Brain microvascular endothelial cell (primary cell): ENCODE measurements at regions not wholly inside any gene's neighbourhood (a gene's known extent, or its start where the extent isn't known, plus 50 kb on each side); places are given as distances from the start of the nearest gene placed in this dataset.
"Not testable (repeated sequence)": the region's sequence is repeated elsewhere in the genome, so short reads cannot be mapped to it uniquely, and the experiment has no call there.

ENCODE experiments used
- DNase-seq: peaks from one replicate; pipeline ENCODE4 v3.0.0-alpha.2; 2020
- H3K27ac ChIP-seq: fragments of 250-450 bp; sonication (Bioruptor Pico); 2 replicates; pipeline ENCODE4 v1.5.1; 2020; ENCODE audit warnings: mild to moderate bottlenecking, moderate library complexity
- H3K27me3 ChIP-seq: fragments of 250-450 bp; sonication (Bioruptor Pico); replicated peaks from 2 replicates; pipeline ENCODE4 v1.5.1; 2020; ENCODE audit warnings: mild to moderate bottlenecking
- H3K36me3 ChIP-seq: fragments of 250-450 bp; sonication (Bioruptor Pico); replicated peaks from 2 replicates; pipeline ENCODE4 v1.5.1; 2020; ENCODE audit warnings: mild to moderate bottlenecking
- H3K4me3 ChIP-seq: 2 replicates; pipeline ENCODE4 v1.5.1; 2011; ENCODE audit warnings: low read depth, mild to moderate bottlenecking, control low read depth, low read length, moderate library complexity
- in situ Hi-C: cut with HindIII; loops from 2 replicates; pipeline ENCODE4 v1.10.0; 2017; ENCODE audit warnings: low sequenced_read_pairs, low pct_ligation_motif_present
- TF ChIP-seq, protein P1 (sequence below): IDR thresholded peaks from 2 replicates; pipeline ENCODE4 v1.5.1; 2011; ENCODE audit warnings: low read depth, mild to moderate bottlenecking, moderate library complexity, low read length, control low read depth, inconsistent platforms; ENCODE audit errors: missing control alignments

DNA sequence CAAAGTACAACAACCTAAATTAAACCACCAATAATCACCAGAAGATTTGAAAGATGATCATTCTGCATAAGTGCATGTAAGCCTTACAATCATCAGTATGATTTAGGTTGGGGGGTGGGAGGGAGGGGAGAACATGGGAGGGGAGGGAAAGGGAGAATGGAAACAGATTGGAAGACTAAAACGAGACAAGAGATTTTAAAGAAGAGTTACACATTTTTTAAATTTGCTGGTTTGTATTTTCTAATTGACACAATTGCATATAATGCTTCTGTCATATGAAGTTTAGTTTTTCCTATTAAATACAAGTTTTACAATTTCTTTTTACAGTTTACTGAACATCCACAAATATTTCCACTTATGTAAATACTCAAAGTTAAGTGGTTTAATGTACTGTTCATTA is 2118.9 kb downstream of the PCDH9 start:
- Histone ChIP-seq H3K4me3 (no peak overlapping the region), H3K27me3 (no peaks in the 10 kb centered on the region), H3K27ac (no peak overlapping the region), H3K36me3 (no peaks in the 10 kb centered on the region)
- DNase-seq: no peak
- TF ChIP-seq, protein P1, sequence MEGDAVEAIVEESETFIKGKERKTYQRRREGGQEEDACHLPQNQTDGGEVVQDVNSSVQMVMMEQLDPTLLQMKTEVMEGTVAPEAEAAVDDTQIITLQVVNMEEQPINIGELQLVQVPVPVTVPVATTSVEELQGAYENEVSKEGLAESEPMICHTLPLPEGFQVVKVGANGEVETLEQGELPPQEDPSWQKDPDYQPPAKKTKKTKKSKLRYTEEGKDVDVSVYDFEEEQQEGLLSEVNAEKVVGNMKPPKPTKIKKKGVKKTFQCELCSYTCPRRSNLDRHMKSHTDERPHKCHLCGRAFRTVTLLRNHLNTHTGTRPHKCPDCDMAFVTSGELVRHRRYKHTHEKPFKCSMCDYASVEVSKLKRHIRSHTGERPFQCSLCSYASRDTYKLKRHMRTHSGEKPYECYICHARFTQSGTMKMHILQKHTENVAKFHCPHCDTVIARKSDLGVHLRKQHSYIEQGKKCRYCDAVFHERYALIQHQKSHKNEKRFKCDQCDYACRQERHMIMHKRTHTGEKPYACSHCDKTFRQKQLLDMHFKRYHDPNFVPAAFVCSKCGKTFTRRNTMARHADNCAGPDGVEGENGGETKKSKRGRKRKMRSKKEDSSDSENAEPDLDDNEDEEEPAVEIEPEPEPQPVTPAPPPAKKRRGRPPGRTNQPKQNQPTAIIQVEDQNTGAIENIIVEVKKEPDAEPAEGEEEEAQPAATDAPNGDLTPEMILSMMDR: no peak
- in situ Hi-C loops: no loop called here

DNA sequence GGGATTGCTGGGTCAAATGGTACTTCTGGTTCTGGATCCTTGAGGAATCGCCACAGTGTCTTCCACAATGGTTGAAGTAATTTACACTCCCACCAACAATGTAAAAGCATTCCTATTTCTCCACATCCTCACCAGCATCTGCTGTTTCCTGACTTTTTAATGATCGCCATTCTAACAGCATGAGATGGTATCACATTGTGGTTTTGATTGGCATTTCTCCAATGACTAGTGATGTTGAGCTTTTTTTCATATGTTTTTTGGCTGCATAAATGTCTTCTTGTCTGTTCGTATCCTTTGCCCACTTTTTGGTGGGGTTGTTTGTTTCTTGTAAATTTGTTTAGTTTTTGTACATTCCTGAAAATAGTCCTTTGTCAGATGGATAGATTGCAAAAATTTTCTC is 2125.7 kb downstream of the PCDH9 start:
- H3K27me3 ChIP-seq, H3K27ac ChIP-seq, in situ Hi-C loops, H3K4me3 ChIP-seq, H3K36me3 ChIP-seq: not testable (repeated sequence)
- DNase-seq: peak; percentile 9

DNA sequence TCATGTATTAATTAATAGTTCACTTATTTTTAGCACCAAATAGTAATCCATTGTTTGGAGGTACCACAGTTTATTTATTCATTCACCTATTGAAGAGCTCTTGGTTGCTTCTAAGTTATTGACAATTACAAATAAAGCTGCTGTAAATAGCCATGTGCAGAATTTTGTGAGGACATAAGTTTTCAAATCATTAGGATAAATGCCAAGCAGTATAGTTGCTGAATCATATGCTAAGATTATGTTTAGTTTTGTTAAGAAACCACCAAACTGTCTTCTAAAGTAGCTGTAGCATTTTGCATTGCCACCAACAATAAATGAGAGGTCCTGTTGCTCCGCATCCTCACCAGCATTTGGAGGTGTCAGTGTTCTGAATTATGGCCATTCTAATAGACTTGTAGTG is 2126.8 kb downstream of the PCDH9 start:
- in situ Hi-C loops: no loop called here
- TF ChIP-seq, protein P1: no peak
- no peak for DNase-seq
- no peak overlapping the region for H3K4me3 ChIP-seq
- no peaks in the 10 kb centered on the region for H3K36me3 ChIP-seq
- H3K27ac ChIP-seq: no peak overlapping the region
- no peaks in the 10 kb centered on the region for H3K27me3 ChIP-seq

DNA sequence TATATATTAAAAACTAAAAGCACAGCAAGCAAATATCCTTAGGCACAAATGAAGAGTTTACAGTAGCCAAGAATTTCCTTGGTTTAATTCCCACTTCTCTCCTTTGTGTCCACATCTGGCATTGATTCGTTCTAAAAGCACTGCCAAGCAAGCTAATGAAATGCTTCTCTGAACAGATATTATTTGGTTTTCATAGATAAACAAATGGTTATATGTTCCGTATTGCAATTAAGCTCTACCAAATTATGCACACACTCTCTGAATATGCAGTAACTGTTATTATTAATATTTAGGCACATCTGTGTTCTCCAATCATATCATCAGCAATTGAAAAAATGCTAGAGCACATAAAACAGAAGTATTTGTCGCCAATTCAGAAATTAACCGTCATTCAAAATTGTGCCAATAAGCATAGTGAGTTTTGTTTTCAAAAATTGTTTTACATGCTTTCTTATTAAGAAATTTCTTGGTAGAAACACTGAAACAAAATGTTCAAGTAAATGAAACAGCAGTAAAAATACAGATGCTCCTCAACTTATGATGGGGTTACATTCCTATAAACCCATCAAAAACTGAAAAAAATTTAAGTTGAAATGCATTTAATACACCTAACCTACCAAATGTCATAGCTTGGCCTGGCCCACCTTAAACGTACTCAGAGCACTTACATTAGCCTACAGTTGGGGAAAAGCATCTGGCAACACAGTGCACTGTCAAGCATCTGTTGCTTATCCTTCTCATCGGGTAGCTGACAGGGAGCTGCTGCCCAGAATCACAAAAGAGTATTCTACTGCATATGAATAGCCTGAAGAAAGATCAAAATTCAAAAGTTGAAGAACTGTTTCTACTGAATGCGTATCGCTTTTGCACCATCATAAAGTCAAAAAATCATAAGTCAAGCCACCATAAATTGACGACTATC is 2134.7 kb downstream of the PCDH9 start:
- Histone ChIP-seq H3K4me3 (no peak overlapping the region), H3K27me3 (no peaks in the 10 kb centered on the region), H3K36me3 (no peaks in the 10 kb centered on the region), H3K27ac (no peak overlapping the region)
- TF ChIP-seq, protein P1: no peak
- no peak for DNase-seq
- in situ Hi-C loops: no loop called here

DNA sequence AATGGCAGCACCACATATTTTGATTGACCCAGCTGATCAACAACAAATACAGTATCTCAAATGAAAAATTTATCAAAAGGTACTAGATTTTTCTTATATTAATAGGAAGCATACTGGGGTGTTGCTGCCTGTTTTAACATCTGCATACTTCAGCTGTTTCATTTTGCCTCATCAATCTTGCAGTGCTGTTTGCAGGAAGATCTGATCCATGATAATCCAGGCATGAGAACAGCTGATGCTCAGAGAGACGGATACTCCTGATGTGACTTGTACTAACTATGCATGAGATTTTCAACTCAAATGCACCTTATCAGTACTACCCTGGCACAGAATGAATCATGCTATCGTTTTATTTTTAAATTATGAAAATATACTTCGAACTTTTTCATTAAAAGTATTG is 2136.8 kb downstream of the PCDH9 start:
- in situ Hi-C loops: no loop called here
- Histone ChIP-seq H3K27ac (no peak overlapping the region), H3K36me3 (no peaks in the 10 kb centered on the region), H3K4me3 (no peak overlapping the region), H3K27me3 (no peaks in the 10 kb centered on the region)
- TF ChIP-seq, protein P1: no peak
- no peak for DNase-seq

DNA sequence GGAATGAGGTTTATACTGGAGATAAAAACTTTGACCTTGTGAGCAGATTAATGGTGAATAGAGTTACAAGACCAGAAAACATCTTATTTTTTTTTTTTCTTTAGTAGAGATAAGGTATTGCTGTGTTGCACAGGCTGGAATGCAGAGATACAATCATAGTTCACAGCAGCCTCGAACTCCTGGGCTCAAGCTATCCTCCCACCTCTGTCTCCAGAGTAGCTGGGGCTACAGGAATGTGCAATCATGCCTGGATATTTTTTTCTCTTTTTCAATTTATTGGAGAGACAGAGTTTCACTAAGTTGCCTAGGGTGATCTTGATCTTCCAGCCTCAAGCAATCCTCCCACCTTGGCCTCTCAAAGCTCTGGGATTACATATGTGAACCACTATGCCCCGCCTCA is 2139.1 kb downstream of the PCDH9 start:
- Histone ChIP-seq H3K4me3 (no peak overlapping the region), H3K27ac (no peak overlapping the region), H3K36me3 (no peaks in the 10 kb centered on the region), H3K27me3 (no peaks in the 10 kb centered on the region)
- DNase-seq: no peak
- TF ChIP-seq, protein P1: no peak
- in situ Hi-C loops: no loop called here
